Fibroblast of upper back skin (primary cell): ENCODE measurements at regions not wholly inside any gene's neighbourhood (a gene's known extent, or its start where the extent isn't known, plus 50 kb on each side); places are given as distances from the start of the nearest gene placed in this dataset.
"Not testable (repeated sequence)": the region's sequence is repeated elsewhere in the genome, so short reads cannot be mapped to it uniquely, and the experiment has no call there.

Source experiments
- DNase-seq: peaks from one replicate; pipeline ENCODE4 v3.0.0-alpha.2; 2013

GRCh38 chr2:181737302-181737701, 57.0 kb upstream of the NEUROD1 start:
- not testable (repeated sequence) for DNase-seq

- DNase-seq: peak; percentile 2
Measured at GRCh38 chr2:181738074-181738473, 57.8 kb upstream of the NEUROD1 start.

- DNase-seq: no peak
Measured at GRCh38 chr2:181738563-181738962, 58.2 kb upstream of the NEUROD1 start.

GRCh38 chr2:181741756-181742155, 61.4 kb upstream of the NEUROD1 start:
- DNase-seq: peak; percentile 49

GRCh38 chr2:181742361-181742760, 62.0 kb upstream of the NEUROD1 start:
- DNase-seq: no peak

GRCh38 chr2:181742922-181743722, 62.8 kb upstream of the NEUROD1 start:
- DNase-seq: peak; percentile 62

- DNase-seq: no peak
Measured at GRCh38 chr2:181743723-181744031, 63.4 kb upstream of the NEUROD1 start.

GRCh38 chr2:181745796-181746540, 65.7 kb upstream of the NEUROD1 start:
- DNase-seq: no peak

GRCh38 chr2:181746844-181747243, 66.5 kb upstream of the NEUROD1 start:
- DNase-seq: no peak

GRCh38 chr2:181750305-181750704, 70.0 kb upstream of the NEUROD1 start:
- DNase-seq: no peak

GRCh38 chr2:181751266-181752030, 71.1 kb upstream of the NEUROD1 start:
- no peak for DNase-seq

GRCh38 chr2:181752301-181752700, 72.0 kb upstream of the NEUROD1 start:
- no peak for DNase-seq

GRCh38 chr2:181753686-181754085, 73.4 kb upstream of the NEUROD1 start:
- DNase-seq: no peak

- no peak for DNase-seq
Measured at GRCh38 chr2:181754105-181754504, 73.8 kb upstream of the NEUROD1 start.

- no peak for DNase-seq
Measured at GRCh38 chr2:181755181-181755580, 74.9 kb upstream of the NEUROD1 start.

GRCh38 chr2:181760521-181760920, 80.2 kb upstream of the NEUROD1 start:
- DNase-seq: no peak

- DNase-seq: no peak
Measured at GRCh38 chr2:181761175-181761574, 80.9 kb upstream of the NEUROD1 start.

GRCh38 chr2:181762000-181762399, 81.7 kb upstream of the NEUROD1 start:
- no peak for DNase-seq

GRCh38 chr2:181762848-181763247, 82.5 kb upstream of the NEUROD1 start:
- DNase-seq: no peak

GRCh38 chr2:181763423-181763822, 83.1 kb upstream of the NEUROD1 start:
- DNase-seq: no peak

GRCh38 chr2:181764095-181764963, 84.0 kb upstream of the NEUROD1 start:
- no peak for DNase-seq

GRCh38 chr2:181766129-181766528, 85.8 kb upstream of the NEUROD1 start:
- no peak for DNase-seq

GRCh38 chr2:181770150-181770549, 89.8 kb upstream of the NEUROD1 start:
- DNase-seq: no peak
